H1 (cell line): ENCODE measurements at regions not wholly inside any gene's neighbourhood (a gene's known extent, or its start where the extent isn't known, plus 50 kb on each side); places are given as distances from the start of the nearest gene placed in this dataset.

Experiments used
- CTCF ChIA-PET: fragments of 300-600 bp; sonication (Branson Sonifier 250); formaldehyde crosslinking; loops from one replicate; lab custom pipeline; 2021; ENCODE audit not compliant: partially characterized antibody; lab: Charles Lee
- POLR2A ChIA-PET: fragments of 300-600 bp; sonication (Branson Sonifier 250); formaldehyde crosslinking; loops from one replicate; lab custom pipeline; 2021; ENCODE audit warnings: inconsistent platforms; ENCODE audit not compliant: partially characterized antibody; lab: Charles Lee
- DNase-seq, 2 experiments: peaks; one replicate each; pipeline versions ENCODE4 v3.0.0 to v3.0.0-alpha.2; 2010 to 2022; ENCODE audit warnings: low spot score in 2 of 2, low read depth in 1 of 2, mixed read lengths in 1 of 2
- FAIRE-seq: peaks from 2 replicates; lab custom pipeline; 2011; peaks lifted over from hg19 to GRCh38; lab: Jason Lieb, UNC
- H2AFZ ChIP-seq: 2 replicates; pipeline ENCODE4 v1.8.1; 2012; ENCODE audit warnings: low read length, inconsistent platforms
- H2AK5ac ChIP-seq: 2 replicates; pipeline ENCODE4 v1.6.1; 2013; ENCODE audit warnings: low read depth, low read length
- H2BK120ac ChIP-seq: replicated peaks from 2 replicates; pipeline ENCODE3; 2013; ENCODE audit warnings: low read depth, low read length, inconsistent platforms
- H2BK12ac ChIP-seq: 2 replicates; pipeline ENCODE4 v1.6.1; 2013; ENCODE audit warnings: low read depth, low read length
- H2BK15ac ChIP-seq: 2 replicates; pipeline ENCODE4 v1.6.1; 2013; ENCODE audit warnings: low read length
- H2BK20ac ChIP-seq: 2 replicates; pipeline ENCODE4 v1.6.1; 2013; ENCODE audit warnings: low read length
- H2BK5ac ChIP-seq: 2 replicates; pipeline ENCODE4 v1.6.1; 2013; ENCODE audit warnings: low read depth, low read length
- H3K14ac ChIP-seq: 2 replicates; pipeline ENCODE4 v1.6.1; 2013; ENCODE audit warnings: inconsistent platforms; ENCODE audit not compliant: insufficient read length
- H3K18ac ChIP-seq: 2 replicates; pipeline ENCODE4 v1.6.1; 2013; ENCODE audit warnings: low read length; ENCODE audit errors: extremely low read depth
- H3K23ac ChIP-seq: 2 replicates; pipeline ENCODE4 v1.6.1; 2013; ENCODE audit warnings: inconsistent platforms; ENCODE audit not compliant: insufficient read length
- H3K23me2 ChIP-seq: 2 replicates; pipeline ENCODE4 v1.6.1; 2013; ENCODE audit warnings: low read depth, low read length
- H3K27ac ChIP-seq: 2 replicates; pipeline ENCODE4 v1.6.1; 2011; ENCODE audit warnings: low read depth, low read length, inconsistent platforms
- H3K27me3 ChIP-seq, 4 experiments: replicated peaks in 1 of 4; 1 replicate in 1 of 4; 2 replicates in 3 of 4; pipeline versions ENCODE4 v1.6.1 to v1.8.1; 2011 to 2013; ENCODE audit warnings: low read length in 3 of 4, mild to moderate bottlenecking in 3 of 4, inconsistent platforms in 2 of 4, mixed read lengths in 2 of 4, moderate library complexity in 1 of 4; ENCODE audit not compliant: control insufficient read depth in 3 of 4, insufficient read depth in 3 of 4; ENCODE audit errors: extremely low read depth in 1 of 4
- H3K36me3 ChIP-seq, 4 experiments: 2 replicates each; pipeline versions ENCODE4 v1.6.1 to v1.8.1; 2011 to 2013; ENCODE audit warnings: mild to moderate bottlenecking in 4 of 4, low read length in 3 of 4, moderate library complexity in 2 of 4, control low read depth in 1 of 4, inconsistent platforms in 1 of 4; ENCODE audit not compliant: insufficient read depth in 4 of 4, control insufficient read depth in 2 of 4
- H3K4ac ChIP-seq: replicated peaks from 2 replicates; pipeline ENCODE3; 2013; ENCODE audit warnings: low read length, low read depth, mixed read lengths, inconsistent platforms; ENCODE audit not compliant: insufficient read length
- H3K4me1 ChIP-seq, 4 experiments: replicated peaks in 1 of 4; 1 replicate in 1 of 4; 2 replicates in 3 of 4; pipeline versions ENCODE4 v1.6.1 to v1.8.1; 2011 to 2013; ENCODE audit warnings: low read length in 3 of 4, inconsistent platforms in 2 of 4, mixed read lengths in 1 of 4; ENCODE audit not compliant: insufficient read depth in 4 of 4, control insufficient read depth in 3 of 4
- H3K4me2 ChIP-seq, 2 experiments: 2 replicates each; pipeline versions ENCODE4 v1.6.1 to v1.8.1; 2011 to 2013; ENCODE audit warnings: low read depth in 2 of 2, low read length in 2 of 2, control low read depth in 1 of 2, inconsistent platforms in 1 of 2, mild to moderate bottlenecking in 1 of 2; ENCODE audit not compliant: insufficient read depth in 1 of 2
- H3K4me3 ChIP-seq, 4 experiments: fragments of 200-600, 300-600 bp in 1 of 4; sonication (generic), shearing (Covaris generic), sonication (Bioruptor Twin) in 1 of 4; 2 replicates each; pipeline versions ENCODE4 v1.5.1 to v1.8.1; 2011 to 2016; ENCODE audit warnings: low read length in 4 of 4, low read depth in 3 of 4, control low read depth in 2 of 4, inconsistent platforms in 2 of 4, mild to moderate bottlenecking in 2 of 4, mixed read lengths in 1 of 4, moderate library complexity in 1 of 4; ENCODE audit not compliant: insufficient read depth in 2 of 4; ENCODE audit errors: extremely low read depth in 1 of 4
- H3K56ac ChIP-seq: replicated peaks from 2 replicates; pipeline ENCODE3; 2013; ENCODE audit warnings: low read depth, mild to moderate bottlenecking, mixed read lengths, low read length, inconsistent platforms; ENCODE audit not compliant: insufficient read length
- H3K79me1 ChIP-seq: 2 replicates; pipeline ENCODE4 v1.6.1; 2013; ENCODE audit warnings: low read depth, low read length, control low read depth
- H3K79me2 ChIP-seq, 2 experiments: 2 replicates each; pipeline versions ENCODE4 v1.6.1 to v1.8.1; 2012 to 2013; ENCODE audit warnings: low read length in 2 of 2, mild to moderate bottlenecking in 2 of 2, inconsistent platforms in 1 of 2; ENCODE audit not compliant: insufficient read depth in 2 of 2, control insufficient read depth in 1 of 2
- H3K9ac ChIP-seq, 4 experiments: replicated peaks in 1 of 4; 1 replicate in 1 of 4; 2 replicates in 3 of 4; pipeline versions ENCODE4 v1.6.1 to v1.8.1; 2011 to 2013; ENCODE audit warnings: low read depth in 3 of 4, low read length in 3 of 4, control low read depth in 2 of 4, mild to moderate bottlenecking in 2 of 4, moderate library complexity in 2 of 4, inconsistent platforms in 1 of 4; ENCODE audit errors: extremely low read depth in 1 of 4
- H3K9me3 ChIP-seq, 2 experiments: 2 replicates each; pipeline versions ENCODE4 v1.6.1 to v1.8.1; 2012 to 2013; ENCODE audit warnings: mild to moderate bottlenecking in 2 of 2, moderate library complexity in 2 of 2, control low read depth in 1 of 2, inconsistent platforms in 1 of 2, low read depth in 1 of 2, low read length in 1 of 2, mixed read lengths in 1 of 2; ENCODE audit not compliant: insufficient read depth in 2 of 2
- H4K20me1 ChIP-seq, 2 experiments: replicated peaks in 1 of 2; 2 replicates each; pipeline versions ENCODE3 to v1.8.1; 2011 to 2013; ENCODE audit warnings: inconsistent platforms in 2 of 2, low read length in 2 of 2, mild to moderate bottlenecking in 1 of 2; ENCODE audit not compliant: insufficient read depth in 2 of 2, control insufficient read depth in 1 of 2
- H4K5ac ChIP-seq: 2 replicates; pipeline ENCODE4 v1.6.1; 2013; ENCODE audit warnings: low read length, low read depth, mixed read lengths, inconsistent platforms; ENCODE audit not compliant: insufficient read length
- H4K8ac ChIP-seq: 2 replicates; pipeline ENCODE4 v1.8.0; 2013; ENCODE audit warnings: mild to moderate bottlenecking, moderate library complexity, low read length, inconsistent platforms; ENCODE audit not compliant: insufficient read depth; ENCODE audit errors: extremely low read depth
- H4K91ac ChIP-seq: replicated peaks from 2 replicates; pipeline ENCODE3; 2013; ENCODE audit warnings: low read length, mixed read lengths, inconsistent platforms; ENCODE audit not compliant: insufficient read length
- RXRA ChIP-seq: IDR thresholded peaks from 2 replicates; pipeline ENCODE4 v1.6.1; 2011; ENCODE audit warnings: low read depth, mild to moderate bottlenecking, low read length, moderate library complexity; ENCODE audit not compliant: insufficient read depth
- SIRT6 ChIP-seq: IDR thresholded peaks from one replicate; pipeline ENCODE4 v1.7.1; 2012; ENCODE audit warnings: low read length, inconsistent platforms
- TF ChIP-seq, protein P1 (sequence below), 3 experiments: IDR thresholded peaks; 1 replicate in 2 of 3; 2 replicates in 1 of 3; pipeline versions ENCODE4 v1.5.1 to v1.6.1; 2011; ENCODE audit warnings: low read length in 3 of 3, mild to moderate bottlenecking in 3 of 3, inconsistent platforms in 2 of 3, low read depth in 1 of 3, moderate library complexity in 1 of 3; ENCODE audit not compliant: insufficient read depth in 1 of 3; ENCODE audit errors: control extremely low read depth in 1 of 3

DNA sequence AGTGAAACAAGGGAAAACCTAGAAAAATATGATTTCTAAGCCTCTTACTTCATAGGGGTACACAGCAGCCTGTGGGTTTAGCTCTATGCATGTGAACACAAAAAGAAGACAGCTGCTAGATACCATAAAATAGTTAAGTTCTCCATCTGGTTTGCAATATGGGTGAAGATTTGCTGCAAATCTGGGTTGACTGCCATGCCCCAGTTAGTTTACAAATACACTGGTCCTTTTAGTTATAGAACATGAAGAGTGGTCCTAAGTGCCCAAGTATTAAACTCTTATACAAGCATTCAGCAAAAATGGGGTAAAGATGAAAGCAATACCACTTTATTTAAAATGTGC lies 176.1 kb downstream of the AEBP2 start:
- Histone ChIP-seq H3K4me1 (peaks cover 0 to 3% (median 0%) of the 10 kb centered on the region in 4 experiments; a peak in 2 of 7 replicates), H3K4me3 (no peak overlapping the region), H2BK20ac (no peak overlapping the region), H3K79me1 (no peaks in the 10 kb centered on the region), H2AK5ac (no peak overlapping the region), H2BK120ac (peak overlapping the region; percentile 55), H3K9me3 (peaks cover 0 to 7% of the 10 kb centered on the region in 2 experiments; a peak in 2 of 4 replicates), H3K27ac (no peak overlapping the region), H3K14ac (no peak overlapping the region), H2BK15ac (no peak overlapping the region), H4K91ac (no peak overlapping the region), H2BK12ac (no peak overlapping the region), H3K23me2 (no peaks in the 10 kb centered on the region), H3K9ac (no peak overlapping the region), H3K79me2 (no peaks in the 10 kb centered on the region), H3K36me3 (no peaks in the 10 kb centered on the region), H3K27me3 (no peaks in the 10 kb centered on the region), H4K8ac (no peak overlapping the region), H2AFZ (no peak overlapping the region), H3K23ac (no peak overlapping the region), H2BK5ac (no peak overlapping the region; the same call in 1 of the 2 replicates), H3K56ac (no peak overlapping the region), H4K20me1 (no peaks in the 10 kb centered on the region), H3K18ac (no peak overlapping the region), H3K4ac (peak overlapping the region; percentile 73), H3K4me2 (no peak overlapping the region), H4K5ac (no peak overlapping the region)
- DNase-seq = no peak
- CTCF ChIA-PET = interaction anchor here (0.9 to 1.2 kb wide), 2 partner anchors 29 to 39 kb away, joined by 3 to 4 read pairs; no protein-coding TSS in a partner anchor
- POLR2A ChIA-PET = no interaction called here
- FAIRE-seq = no peak
- TF ChIP-seq RXRA (no peak), SIRT6 (no peak)
- TF ChIP-seq, protein P1, sequence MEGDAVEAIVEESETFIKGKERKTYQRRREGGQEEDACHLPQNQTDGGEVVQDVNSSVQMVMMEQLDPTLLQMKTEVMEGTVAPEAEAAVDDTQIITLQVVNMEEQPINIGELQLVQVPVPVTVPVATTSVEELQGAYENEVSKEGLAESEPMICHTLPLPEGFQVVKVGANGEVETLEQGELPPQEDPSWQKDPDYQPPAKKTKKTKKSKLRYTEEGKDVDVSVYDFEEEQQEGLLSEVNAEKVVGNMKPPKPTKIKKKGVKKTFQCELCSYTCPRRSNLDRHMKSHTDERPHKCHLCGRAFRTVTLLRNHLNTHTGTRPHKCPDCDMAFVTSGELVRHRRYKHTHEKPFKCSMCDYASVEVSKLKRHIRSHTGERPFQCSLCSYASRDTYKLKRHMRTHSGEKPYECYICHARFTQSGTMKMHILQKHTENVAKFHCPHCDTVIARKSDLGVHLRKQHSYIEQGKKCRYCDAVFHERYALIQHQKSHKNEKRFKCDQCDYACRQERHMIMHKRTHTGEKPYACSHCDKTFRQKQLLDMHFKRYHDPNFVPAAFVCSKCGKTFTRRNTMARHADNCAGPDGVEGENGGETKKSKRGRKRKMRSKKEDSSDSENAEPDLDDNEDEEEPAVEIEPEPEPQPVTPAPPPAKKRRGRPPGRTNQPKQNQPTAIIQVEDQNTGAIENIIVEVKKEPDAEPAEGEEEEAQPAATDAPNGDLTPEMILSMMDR (IDR thresholded peaks at IDR 0.05; ENCODE audit: control extremely low read depth in 1 of 3, insufficient read depth in 1 of 3, low read depth in 1 of 3, low read length in 3 of 3) = no peak
